ENCODE measurements at regions not wholly inside any gene's neighbourhood (a gene's known extent, or its start where the extent isn't known, plus 50 kb on each side); places are given as distances from the start of the nearest gene placed in this dataset.

- TF ChIP-seq, protein P1, sequence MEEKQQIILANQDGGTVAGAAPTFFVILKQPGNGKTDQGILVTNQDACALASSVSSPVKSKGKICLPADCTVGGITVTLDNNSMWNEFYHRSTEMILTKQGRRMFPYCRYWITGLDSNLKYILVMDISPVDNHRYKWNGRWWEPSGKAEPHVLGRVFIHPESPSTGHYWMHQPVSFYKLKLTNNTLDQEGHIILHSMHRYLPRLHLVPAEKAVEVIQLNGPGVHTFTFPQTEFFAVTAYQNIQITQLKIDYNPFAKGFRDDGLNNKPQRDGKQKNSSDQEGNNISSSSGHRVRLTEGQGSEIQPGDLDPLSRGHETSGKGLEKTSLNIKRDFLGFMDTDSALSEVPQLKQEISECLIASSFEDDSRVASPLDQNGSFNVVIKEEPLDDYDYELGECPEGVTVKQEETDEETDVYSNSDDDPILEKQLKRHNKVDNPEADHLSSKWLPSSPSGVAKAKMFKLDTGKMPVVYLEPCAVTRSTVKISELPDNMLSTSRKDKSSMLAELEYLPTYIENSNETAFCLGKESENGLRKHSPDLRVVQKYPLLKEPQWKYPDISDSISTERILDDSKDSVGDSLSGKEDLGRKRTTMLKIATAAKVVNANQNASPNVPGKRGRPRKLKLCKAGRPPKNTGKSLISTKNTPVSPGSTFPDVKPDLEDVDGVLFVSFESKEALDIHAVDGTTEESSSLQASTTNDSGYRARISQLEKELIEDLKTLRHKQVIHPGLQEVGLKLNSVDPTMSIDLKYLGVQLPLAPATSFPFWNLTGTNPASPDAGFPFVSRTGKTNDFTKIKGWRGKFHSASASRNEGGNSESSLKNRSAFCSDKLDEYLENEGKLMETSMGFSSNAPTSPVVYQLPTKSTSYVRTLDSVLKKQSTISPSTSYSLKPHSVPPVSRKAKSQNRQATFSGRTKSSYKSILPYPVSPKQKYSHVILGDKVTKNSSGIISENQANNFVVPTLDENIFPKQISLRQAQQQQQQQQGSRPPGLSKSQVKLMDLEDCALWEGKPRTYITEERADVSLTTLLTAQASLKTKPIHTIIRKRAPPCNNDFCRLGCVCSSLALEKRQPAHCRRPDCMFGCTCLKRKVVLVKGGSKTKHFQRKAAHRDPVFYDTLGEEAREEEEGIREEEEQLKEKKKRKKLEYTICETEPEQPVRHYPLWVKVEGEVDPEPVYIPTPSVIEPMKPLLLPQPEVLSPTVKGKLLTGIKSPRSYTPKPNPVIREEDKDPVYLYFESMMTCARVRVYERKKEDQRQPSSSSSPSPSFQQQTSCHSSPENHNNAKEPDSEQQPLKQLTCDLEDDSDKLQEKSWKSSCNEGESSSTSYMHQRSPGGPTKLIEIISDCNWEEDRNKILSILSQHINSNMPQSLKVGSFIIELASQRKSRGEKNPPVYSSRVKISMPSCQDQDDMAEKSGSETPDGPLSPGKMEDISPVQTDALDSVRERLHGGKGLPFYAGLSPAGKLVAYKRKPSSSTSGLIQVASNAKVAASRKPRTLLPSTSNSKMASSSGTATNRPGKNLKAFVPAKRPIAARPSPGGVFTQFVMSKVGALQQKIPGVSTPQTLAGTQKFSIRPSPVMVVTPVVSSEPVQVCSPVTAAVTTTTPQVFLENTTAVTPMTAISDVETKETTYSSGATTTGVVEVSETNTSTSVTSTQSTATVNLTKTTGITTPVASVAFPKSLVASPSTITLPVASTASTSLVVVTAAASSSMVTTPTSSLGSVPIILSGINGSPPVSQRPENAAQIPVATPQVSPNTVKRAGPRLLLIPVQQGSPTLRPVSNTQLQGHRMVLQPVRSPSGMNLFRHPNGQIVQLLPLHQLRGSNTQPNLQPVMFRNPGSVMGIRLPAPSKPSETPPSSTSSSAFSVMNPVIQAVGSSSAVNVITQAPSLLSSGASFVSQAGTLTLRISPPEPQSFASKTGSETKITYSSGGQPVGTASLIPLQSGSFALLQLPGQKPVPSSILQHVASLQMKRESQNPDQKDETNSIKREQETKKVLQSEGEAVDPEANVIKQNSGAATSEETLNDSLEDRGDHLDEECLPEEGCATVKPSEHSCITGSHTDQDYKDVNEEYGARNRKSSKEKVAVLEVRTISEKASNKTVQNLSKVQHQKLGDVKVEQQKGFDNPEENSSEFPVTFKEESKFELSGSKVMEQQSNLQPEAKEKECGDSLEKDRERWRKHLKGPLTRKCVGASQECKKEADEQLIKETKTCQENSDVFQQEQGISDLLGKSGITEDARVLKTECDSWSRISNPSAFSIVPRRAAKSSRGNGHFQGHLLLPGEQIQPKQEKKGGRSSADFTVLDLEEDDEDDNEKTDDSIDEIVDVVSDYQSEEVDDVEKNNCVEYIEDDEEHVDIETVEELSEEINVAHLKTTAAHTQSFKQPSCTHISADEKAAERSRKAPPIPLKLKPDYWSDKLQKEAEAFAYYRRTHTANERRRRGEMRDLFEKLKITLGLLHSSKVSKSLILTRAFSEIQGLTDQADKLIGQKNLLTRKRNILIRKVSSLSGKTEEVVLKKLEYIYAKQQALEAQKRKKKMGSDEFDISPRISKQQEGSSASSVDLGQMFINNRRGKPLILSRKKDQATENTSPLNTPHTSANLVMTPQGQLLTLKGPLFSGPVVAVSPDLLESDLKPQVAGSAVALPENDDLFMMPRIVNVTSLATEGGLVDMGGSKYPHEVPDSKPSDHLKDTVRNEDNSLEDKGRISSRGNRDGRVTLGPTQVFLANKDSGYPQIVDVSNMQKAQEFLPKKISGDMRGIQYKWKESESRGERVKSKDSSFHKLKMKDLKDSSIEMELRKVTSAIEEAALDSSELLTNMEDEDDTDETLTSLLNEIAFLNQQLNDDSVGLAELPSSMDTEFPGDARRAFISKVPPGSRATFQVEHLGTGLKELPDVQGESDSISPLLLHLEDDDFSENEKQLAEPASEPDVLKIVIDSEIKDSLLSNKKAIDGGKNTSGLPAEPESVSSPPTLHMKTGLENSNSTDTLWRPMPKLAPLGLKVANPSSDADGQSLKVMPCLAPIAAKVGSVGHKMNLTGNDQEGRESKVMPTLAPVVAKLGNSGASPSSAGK (IDR thresholded peaks at IDR 0.05), result no peak
- no peak for TF ChIP-seq MED1 (CRISPR knock-in tag; IDR thresholded peaks at IDR 0.05; ENCODE audit: borderline replicate concordance)
- no peak for TF ChIP-seq SPI1 (IDR thresholded peaks at IDR 0.05; ENCODE audit: borderline replicate concordance, low read depth, low read length)
- no peak for TF ChIP-seq HNRNPUL1 (IDR thresholded peaks at IDR 0.05; ENCODE audit: low read length)
- TF ChIP-seq SP2 (IDR thresholded peaks at IDR 0.05; ENCODE audit: extremely low read depth, low read depth, low read length, poor library complexity, severe bottlenecking), result no peak
- TF ChIP-seq, protein P2, sequence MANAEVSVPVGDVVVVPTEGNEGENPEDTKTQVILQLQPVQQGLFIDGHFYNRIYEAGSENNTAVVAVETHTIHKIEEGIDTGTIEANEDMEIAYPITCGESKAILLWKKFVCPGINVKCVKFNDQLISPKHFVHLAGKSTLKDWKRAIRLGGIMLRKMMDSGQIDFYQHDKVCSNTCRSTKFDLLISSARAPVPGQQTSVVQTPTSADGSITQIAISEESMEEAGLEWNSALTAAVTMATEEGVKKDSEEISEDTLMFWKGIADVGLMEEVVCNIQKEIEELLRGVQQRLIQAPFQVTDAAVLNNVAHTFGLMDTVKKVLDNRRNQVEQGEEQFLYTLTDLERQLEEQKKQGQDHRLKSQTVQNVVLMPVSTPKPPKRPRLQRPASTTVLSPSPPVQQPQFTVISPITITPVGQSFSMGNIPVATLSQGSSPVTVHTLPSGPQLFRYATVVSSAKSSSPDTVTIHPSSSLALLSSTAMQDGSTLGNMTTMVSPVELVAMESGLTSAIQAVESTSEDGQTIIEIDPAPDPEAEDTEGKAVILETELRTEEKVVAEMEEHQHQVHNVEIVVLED (CRISPR knock-in tag; IDR thresholded peaks at IDR 0.05), result no peak
- no peak for TF ChIP-seq ZFX (CRISPR knock-in tag; IDR thresholded peaks at IDR 0.05)
- TF ChIP-seq ARID3A (IDR thresholded peaks at IDR 0.05; ENCODE audit: borderline replicate concordance, low read depth, low read length), result no peak
- no peak for TF ChIP-seq FOXJ2 (tag; IDR thresholded peaks at IDR 0.05)
- TF ChIP-seq ZKSCAN3 (CRISPR knock-in tag; IDR thresholded peaks at IDR 0.05), result no peak
- TF ChIP-seq CREB3L1 (IDR thresholded peaks at IDR 0.05; ENCODE audit: borderline replicate concordance, low read depth), result no peak
These were observed 739.4 kb downstream of the CDH8 start (continued) for GRCh38 chr16:61296814-61297213.
